ENCODE measurements at regions not wholly inside any gene's neighbourhood (a gene's known extent, or its start where the extent isn't known, plus 50 kb on each side); places are given as distances from the start of the nearest gene placed in this dataset.
A peak's percentile ranks its signal among the peaks of the same experiment; 100 is the strongest.

DNA sequence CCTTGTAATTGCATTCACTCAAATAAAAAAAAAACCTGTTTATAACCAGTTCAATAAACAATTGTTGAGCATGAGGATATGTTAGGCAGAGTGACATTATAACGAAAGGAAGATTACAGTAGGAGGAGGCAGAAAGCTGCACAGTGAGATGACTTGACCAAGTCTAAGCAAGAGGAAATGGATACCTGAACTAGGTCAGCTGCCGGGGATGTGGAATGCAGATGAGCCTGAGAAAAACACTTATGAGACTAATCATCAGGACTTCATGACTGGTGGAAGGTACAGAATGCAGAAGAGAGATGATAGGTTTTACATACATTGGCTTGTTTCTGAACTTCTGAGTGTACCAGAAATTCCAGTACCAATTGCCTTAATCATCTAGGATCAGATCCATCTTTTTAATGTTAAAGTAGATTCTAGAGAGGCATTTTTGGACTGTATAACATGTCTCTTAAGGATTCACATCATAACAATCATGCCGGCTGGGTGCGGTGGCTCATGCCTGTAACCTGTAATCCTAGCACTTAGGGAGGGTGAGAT, 208.1 kb upstream of the PPP3CA start:
- no peak for DNase-seq (ENCODE audit: low read depth)
- TF ChIP-seq, protein P1, sequence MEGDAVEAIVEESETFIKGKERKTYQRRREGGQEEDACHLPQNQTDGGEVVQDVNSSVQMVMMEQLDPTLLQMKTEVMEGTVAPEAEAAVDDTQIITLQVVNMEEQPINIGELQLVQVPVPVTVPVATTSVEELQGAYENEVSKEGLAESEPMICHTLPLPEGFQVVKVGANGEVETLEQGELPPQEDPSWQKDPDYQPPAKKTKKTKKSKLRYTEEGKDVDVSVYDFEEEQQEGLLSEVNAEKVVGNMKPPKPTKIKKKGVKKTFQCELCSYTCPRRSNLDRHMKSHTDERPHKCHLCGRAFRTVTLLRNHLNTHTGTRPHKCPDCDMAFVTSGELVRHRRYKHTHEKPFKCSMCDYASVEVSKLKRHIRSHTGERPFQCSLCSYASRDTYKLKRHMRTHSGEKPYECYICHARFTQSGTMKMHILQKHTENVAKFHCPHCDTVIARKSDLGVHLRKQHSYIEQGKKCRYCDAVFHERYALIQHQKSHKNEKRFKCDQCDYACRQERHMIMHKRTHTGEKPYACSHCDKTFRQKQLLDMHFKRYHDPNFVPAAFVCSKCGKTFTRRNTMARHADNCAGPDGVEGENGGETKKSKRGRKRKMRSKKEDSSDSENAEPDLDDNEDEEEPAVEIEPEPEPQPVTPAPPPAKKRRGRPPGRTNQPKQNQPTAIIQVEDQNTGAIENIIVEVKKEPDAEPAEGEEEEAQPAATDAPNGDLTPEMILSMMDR (IDR thresholded peaks at IDR 0.05; ENCODE audit: insufficient read depth, low read depth, low read length, missing control alignments), result no peak
- H3K4me3 ChIP-seq (ENCODE audit: low read depth, low read length), result no peak overlapping the region

DNA sequence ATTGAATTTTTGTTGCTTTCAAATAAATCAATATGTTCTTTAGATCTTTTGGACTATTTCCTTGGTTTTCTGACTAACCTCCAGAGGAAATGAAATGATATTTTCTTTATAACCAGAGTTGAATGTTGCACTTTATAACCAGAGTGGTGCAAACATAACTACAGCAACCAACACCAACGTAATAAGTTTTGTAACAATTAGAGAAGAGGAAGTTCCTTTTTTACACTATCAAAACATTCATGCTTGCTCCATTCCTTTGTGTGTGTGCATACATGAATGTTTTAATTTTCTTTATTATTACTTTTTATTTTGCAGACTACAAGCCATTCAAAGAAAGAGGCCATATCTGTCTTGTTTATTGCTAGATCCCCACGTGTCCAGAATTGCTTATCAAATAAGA, 193.0 kb upstream of the PPP3CA start:
- H3K4me3 ChIP-seq (ENCODE audit: low read depth, low read length), result no peak overlapping the region
- TF ChIP-seq, protein P1 (IDR thresholded peaks at IDR 0.05; ENCODE audit: insufficient read depth, low read depth, low read length, missing control alignments), result no peak
- DNase-seq (ENCODE audit: low read depth), result no peak

DNA sequence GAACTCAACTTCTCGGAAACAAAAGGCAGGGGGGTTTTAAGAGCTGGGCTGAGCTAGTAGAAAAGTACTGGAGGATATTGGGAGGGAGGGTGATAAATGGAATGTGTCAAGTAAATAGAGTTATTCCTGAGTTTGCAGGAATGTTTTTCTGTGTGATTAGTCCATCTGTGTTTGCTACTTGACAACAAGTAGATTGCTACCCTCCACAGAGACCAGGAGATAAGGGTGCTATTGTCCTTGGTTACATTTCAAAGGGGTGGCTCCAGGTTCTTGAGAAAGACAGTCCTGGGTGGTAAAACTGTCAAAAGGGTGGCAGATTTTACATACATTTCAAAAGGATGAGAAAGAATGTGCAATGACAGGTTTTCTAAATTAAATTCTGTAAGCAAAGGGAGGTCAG, 181.2 kb upstream of the PPP3CA start:
- DNase-seq (ENCODE audit: low read depth), result no peak
- H3K4me3 ChIP-seq (ENCODE audit: low read depth, low read length), result no peak overlapping the region
- TF ChIP-seq, protein P1 (IDR thresholded peaks at IDR 0.05; ENCODE audit: insufficient read depth, low read depth, low read length, missing control alignments), result no peak

DNA sequence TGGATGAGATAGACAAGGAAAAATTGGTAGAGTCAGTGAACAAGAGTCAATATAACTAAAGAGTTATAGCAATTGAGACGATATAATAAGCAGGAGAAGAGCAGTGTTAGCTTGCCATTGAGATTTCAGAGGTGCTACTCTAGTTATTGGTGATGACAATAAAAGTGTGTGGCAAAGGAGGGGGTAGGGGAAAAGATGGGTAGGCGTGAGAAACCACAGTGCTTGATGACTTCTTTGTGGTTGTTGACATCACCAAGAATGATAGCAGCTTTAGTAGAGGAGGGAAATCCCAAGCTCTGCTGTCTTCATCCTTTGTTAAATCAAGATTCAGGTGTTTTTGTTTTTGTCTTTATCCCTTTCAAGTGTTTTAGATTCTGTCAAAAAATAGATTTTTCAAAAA, 179.9 kb upstream of the PPP3CA start:
- DNase-seq (ENCODE audit: low read depth), result peak; percentile 56
- TF ChIP-seq, protein P1 (IDR thresholded peaks at IDR 0.05; ENCODE audit: insufficient read depth, low read depth, low read length, missing control alignments), result no peak

DNA sequence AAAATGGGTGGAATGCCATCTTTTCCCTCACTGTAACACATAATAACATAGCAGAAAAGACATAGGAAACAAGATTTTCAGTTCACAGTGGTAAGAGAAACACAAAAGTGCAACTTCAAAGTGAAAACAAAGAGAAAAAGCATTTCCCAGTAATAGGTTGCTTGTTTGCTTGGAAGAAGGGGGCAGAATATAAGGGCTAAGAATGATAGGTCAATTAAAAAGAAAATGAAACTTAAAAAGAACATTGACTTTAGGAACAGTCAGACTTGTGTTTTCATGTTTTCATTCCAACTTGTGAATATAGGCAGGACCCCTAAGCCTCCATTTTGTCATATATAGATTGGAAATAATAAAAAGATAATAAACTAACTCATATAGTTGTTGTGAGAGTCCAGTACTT, 168.2 kb upstream of the PPP3CA start:
- no peak overlapping the region for H3K4me3 ChIP-seq (ENCODE audit: low read depth, low read length)
- TF ChIP-seq, protein P1 (IDR thresholded peaks at IDR 0.05; ENCODE audit: insufficient read depth, low read depth, low read length, missing control alignments), result no peak
- no peak for DNase-seq (ENCODE audit: low read depth)

More for the DNA sequence above, 179.9 kb upstream of the PPP3CA start:
- no peak overlapping the region for H3K4me3 ChIP-seq (ENCODE audit: low read depth, low read length)

DNA sequence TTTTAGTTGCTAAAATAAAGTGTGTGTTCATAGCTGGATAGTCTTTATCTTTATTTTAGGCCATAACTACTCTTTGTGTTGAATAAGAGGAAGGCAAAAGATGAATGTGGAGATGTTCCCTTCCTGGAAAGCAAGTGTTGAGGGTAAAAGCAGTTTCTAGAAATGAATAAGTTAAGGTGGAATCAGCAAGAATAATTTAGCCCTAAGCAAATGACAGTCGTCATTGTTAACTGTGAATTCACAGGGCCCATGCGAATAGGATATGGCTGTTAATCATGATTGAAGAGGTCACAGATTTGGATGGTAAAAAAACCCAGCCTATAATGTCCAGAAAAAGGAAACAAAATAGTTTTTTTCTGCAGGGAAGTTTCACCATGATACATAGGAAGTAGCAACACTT, 167.8 kb upstream of the PPP3CA start:
- H3K4me3 ChIP-seq (ENCODE audit: low read depth, low read length), result no peak overlapping the region
- TF ChIP-seq, protein P1 (IDR thresholded peaks at IDR 0.05; ENCODE audit: insufficient read depth, low read depth, low read length, missing control alignments), result no peak
- DNase-seq (ENCODE audit: low read depth), result no peak

DNA sequence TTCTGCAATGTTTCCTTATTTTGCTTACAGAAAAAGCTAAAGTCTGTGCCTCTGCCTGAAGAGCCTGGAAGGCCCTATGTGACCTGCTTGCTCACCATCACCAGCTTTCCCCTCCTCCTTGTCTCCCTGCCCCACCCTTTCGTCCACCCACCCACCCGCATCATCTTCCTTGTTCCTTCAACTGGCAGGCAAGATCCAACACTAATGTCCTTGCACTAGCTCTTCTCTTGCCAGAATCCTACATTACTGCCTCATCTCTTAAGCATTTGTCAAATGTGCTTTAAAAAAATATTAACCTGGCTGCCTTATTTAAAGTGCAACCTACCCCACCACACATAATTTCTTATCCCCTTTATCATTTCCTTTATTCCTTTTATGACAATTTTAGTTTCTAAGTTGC, 165.1 kb upstream of the PPP3CA start:
- TF ChIP-seq, protein P1 (IDR thresholded peaks at IDR 0.05; ENCODE audit: insufficient read depth, low read depth, low read length, missing control alignments), result no peak
- no peak overlapping the region for H3K4me3 ChIP-seq (ENCODE audit: low read depth, low read length)
- no peak for DNase-seq (ENCODE audit: low read depth)

Data from GM12865 (cell line).